HG03060 (cell line): ENCODE measurements at regions not wholly inside any gene's neighbourhood (a gene's known extent, or its start where the extent isn't known, plus 50 kb on each side); places are given as distances from the start of the nearest gene placed in this dataset.

Source experiments
- ATAC-seq: cut with Tn5 transposase; IDR thresholded peaks from one replicate; pipeline ENCODE4 v1.9.1; 2021; ENCODE audit warnings: low read depth, moderate number of reproducible peaks; ENCODE audit not compliant: unreplicated experiment

GRCh38 chr12:43102546-43103264 lies 449.3 kb downstream of the ADAMTS20 start:
- no peak for ATAC-seq

- ATAC-seq: no peak
These were observed 451.8 kb downstream of the ADAMTS20 start for GRCh38 chr12:43100231-43100630.

GRCh38 chr12:43099691-43100163 lies 452.3 kb downstream of the ADAMTS20 start:
- ATAC-seq: no peak

GRCh38 chr12:43098766-43099550 lies 453.0 kb downstream of the ADAMTS20 start:
- no peak for ATAC-seq

- no peak for ATAC-seq
These were observed 453.9 kb downstream of the ADAMTS20 start for GRCh38 chr12:43098071-43098470.

GRCh38 chr12:43097471-43097870 lies 454.5 kb downstream of the ADAMTS20 start:
- no peak for ATAC-seq

GRCh38 chr12:43095669-43096280 lies 456.2 kb downstream of the ADAMTS20 start:
- ATAC-seq: no peak

GRCh38 chr12:43094886-43095575 lies 457.0 kb downstream of the ADAMTS20 start:
- ATAC-seq: no peak

GRCh38 chr12:43090981-43091380 lies 461.0 kb downstream of the ADAMTS20 start:
- ATAC-seq: no peak

- no peak for ATAC-seq
These were observed 464.6 kb downstream of the ADAMTS20 start for GRCh38 chr12:43087195-43088091.

- ATAC-seq: no peak
These were observed 472.5 kb downstream of the ADAMTS20 start for GRCh38 chr12:43079476-43079875.

GRCh38 chr12:43078976-43079375 lies 473.0 kb downstream of the ADAMTS20 start:
- ATAC-seq: no peak

- no peak for ATAC-seq
These were observed 479.6 kb downstream of the ADAMTS20 start for GRCh38 chr12:43072431-43072830.

GRCh38 chr12:43069768-43070221 lies 480.2 kb upstream of the PRICKLE1 start:
- ATAC-seq: no peak

- no peak for ATAC-seq
These were observed 476.9 kb upstream of the PRICKLE1 start for GRCh38 chr12:43066471-43066870.

GRCh38 chr12:43063650-43064049 lies 474.1 kb upstream of the PRICKLE1 start:
- ATAC-seq: no peak

GRCh38 chr12:43062201-43062895 lies 472.8 kb upstream of the PRICKLE1 start:
- ATAC-seq: no peak

- ATAC-seq: no peak
These were observed 471.2 kb upstream of the PRICKLE1 start for GRCh38 chr12:43060742-43061141.

GRCh38 chr12:43058616-43059015 lies 469.1 kb upstream of the PRICKLE1 start:
- no peak for ATAC-seq
